ENCODE measurements at regions not wholly inside any gene's neighbourhood (a gene's known extent, or its start where the extent isn't known, plus 50 kb on each side); places are given as distances from the start of the nearest gene placed in this dataset.

DNA sequence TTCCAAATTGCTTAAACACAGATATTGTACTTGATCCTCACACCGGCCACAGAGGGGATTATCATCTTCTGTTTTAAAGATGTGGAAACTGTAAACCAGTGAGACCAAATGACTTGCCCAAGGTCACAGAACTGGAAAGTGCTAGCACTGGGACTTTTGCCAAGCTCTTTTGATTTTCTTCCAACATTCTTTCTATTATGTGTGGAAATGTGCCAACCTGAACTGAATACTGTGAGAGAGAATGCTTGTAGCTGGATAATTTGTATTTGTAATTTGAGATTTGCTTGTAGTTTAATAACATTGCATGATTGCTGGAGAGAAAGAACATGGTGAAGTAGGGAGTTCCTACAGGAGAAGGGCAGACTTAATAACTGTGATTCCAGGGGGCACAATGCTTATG is 977.9 kb upstream of the NUDT12 start:
- no TSS peak for BruUV-seq (replicated peaks)
- Mint-ChIP-seq H3K4me1 (ENCODE audit: low read depth, unreplicated experiment) (peaks cover 35% of the 10 kb centered on the region), H3K4me3 (ENCODE audit: low read depth, unreplicated experiment) (no peak overlapping the region), H3K27me3 (ENCODE audit: unreplicated experiment) (no peaks in the 10 kb centered on the region), H3K9me3 (ENCODE audit: low read depth, unreplicated experiment) (no peaks in the 10 kb centered on the region), H3K36me3 (ENCODE audit: insufficient read depth, unreplicated experiment) (no peaks in the 10 kb centered on the region), H3K27ac (ENCODE audit: unreplicated experiment) (no peak overlapping the region)
- TF ChIP-seq, protein P1, sequence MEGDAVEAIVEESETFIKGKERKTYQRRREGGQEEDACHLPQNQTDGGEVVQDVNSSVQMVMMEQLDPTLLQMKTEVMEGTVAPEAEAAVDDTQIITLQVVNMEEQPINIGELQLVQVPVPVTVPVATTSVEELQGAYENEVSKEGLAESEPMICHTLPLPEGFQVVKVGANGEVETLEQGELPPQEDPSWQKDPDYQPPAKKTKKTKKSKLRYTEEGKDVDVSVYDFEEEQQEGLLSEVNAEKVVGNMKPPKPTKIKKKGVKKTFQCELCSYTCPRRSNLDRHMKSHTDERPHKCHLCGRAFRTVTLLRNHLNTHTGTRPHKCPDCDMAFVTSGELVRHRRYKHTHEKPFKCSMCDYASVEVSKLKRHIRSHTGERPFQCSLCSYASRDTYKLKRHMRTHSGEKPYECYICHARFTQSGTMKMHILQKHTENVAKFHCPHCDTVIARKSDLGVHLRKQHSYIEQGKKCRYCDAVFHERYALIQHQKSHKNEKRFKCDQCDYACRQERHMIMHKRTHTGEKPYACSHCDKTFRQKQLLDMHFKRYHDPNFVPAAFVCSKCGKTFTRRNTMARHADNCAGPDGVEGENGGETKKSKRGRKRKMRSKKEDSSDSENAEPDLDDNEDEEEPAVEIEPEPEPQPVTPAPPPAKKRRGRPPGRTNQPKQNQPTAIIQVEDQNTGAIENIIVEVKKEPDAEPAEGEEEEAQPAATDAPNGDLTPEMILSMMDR (IDR thresholded peaks at IDR 0.05; ENCODE audit: unreplicated experiment) = no peak
- CTCF ChIA-PET = interaction anchor here (0.6 to 2.1 kb wide), 3 partner anchors 11 to 324 kb away, joined by 3 to 6 read pairs (median 4); no protein-coding TSS in a partner anchor
- peak; percentile 54 for DNase-seq
- intact Hi-C loops (cut with micrococcal nuclease; ENCODE audit: unreplicated experiment) = no loop called here

DNA sequence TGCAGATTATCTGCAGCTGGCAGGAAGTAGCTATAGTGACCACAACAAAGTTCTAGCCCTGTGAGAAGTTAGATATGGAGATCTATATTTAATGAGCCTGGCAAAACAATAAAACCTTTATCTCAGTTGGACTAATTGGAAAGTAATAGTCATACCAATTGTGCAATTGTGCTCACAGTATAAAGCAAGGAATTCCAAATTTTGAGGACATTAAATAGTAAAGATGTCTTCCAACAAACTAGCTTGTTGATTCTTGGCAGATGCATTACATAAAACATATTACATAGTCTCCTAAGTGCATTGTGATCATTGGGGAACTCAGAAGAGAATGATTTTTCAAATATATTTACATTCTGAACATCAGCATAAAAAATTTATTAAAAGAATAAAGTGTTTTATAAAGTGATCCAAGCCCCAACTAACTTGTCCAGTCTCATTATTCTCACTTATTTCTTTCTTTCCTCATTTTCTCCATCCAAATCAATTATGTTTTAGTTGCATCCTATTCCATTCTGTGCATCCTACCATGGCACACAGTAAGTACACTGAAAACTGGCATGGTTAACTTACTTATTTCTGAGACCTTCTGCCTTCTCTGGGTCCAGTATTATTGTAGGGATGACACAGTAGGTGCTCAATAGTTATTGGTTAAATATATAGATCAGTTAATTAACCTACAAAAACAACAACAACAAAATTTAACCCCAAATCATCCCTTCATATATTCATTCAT is 977.2 kb upstream of the NUDT12 start:
- TF ChIP-seq, protein P1 (IDR thresholded peaks at IDR 0.05; ENCODE audit: unreplicated experiment) = no peak
- peaks cover 35% of the 10 kb centered on the region for H3K4me1 Mint-ChIP-seq (ENCODE audit: low read depth, unreplicated experiment)
- DNase-seq = no peak
- no TSS peak for BruUV-seq (replicated peaks)
- no peak overlapping the region for H3K4me3 Mint-ChIP-seq (ENCODE audit: low read depth, unreplicated experiment)
- intact Hi-C loops (cut with micrococcal nuclease; ENCODE audit: unreplicated experiment) = no loop called here
- H3K27me3 Mint-ChIP-seq (ENCODE audit: unreplicated experiment) = no peaks in the 10 kb centered on the region
- CTCF ChIA-PET = interaction anchor here (0.6 to 2.1 kb wide), 3 partner anchors 10 to 323 kb away, joined by 3 to 6 read pairs (median 4); no protein-coding TSS in a partner anchor
- no peak overlapping the region for H3K27ac Mint-ChIP-seq (ENCODE audit: unreplicated experiment)
- H3K36me3 Mint-ChIP-seq (ENCODE audit: insufficient read depth, unreplicated experiment) = no peaks in the 10 kb centered on the region
- peaks cover 1% of the 10 kb centered on the region for H3K9me3 Mint-ChIP-seq (ENCODE audit: low read depth, unreplicated experiment)

DNA sequence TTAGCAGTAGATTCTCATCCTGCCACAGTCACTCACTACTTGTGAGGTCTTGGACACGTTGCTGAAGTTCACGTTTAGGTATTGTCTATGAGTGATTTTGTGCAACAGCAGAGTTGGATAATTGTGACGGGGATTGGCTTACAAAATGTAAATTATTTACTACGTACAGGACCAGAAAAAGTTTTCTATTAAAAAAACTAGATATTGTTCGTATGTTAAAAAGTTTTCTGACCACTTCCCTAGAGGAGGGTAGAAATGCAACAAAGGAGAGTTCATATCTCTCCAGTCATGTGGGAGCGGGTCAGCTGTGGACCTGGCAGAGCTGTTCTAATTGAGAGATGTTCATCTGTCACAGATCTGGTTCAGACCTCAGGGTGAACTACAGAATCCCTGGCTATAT is 976.1 kb upstream of the NUDT12 start:
- Mint-ChIP-seq H3K4me1 (ENCODE audit: low read depth, unreplicated experiment) (peaks cover 35% of the 10 kb centered on the region), H3K9me3 (ENCODE audit: low read depth, unreplicated experiment) (peaks cover 2% of the 10 kb centered on the region), H3K4me3 (ENCODE audit: low read depth, unreplicated experiment) (no peak overlapping the region), H3K36me3 (ENCODE audit: insufficient read depth, unreplicated experiment) (no peaks in the 10 kb centered on the region), H3K27me3 (ENCODE audit: unreplicated experiment) (no peaks in the 10 kb centered on the region), H3K27ac (ENCODE audit: unreplicated experiment) (no peak overlapping the region)
- TF ChIP-seq, protein P1 (IDR thresholded peaks at IDR 0.05; ENCODE audit: unreplicated experiment) = no peak
- CTCF ChIA-PET = no interaction called here
- intact Hi-C loops (cut with micrococcal nuclease; ENCODE audit: unreplicated experiment) = no loop called here
- no peak for DNase-seq
- no TSS peak for BruUV-seq (replicated peaks)

DNA sequence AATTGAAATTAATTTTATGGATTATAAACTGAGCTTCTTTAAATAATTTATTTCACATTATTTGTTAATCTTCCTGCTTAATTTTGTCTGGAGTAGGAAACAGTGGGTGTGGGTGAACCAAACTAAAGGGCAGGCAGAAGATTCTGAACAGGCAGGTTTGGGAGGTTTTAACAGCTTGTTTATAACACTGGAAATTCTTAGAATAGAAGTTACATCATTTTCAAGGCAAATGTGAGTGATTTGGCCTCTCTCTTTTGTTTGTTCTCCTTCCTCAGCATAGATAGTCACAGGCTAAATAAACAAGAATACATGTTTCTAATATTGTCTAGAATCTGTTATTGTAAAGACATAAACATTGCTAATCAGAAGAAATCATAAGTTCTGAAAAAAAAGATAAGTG is 970.9 kb upstream of the NUDT12 start:
- CTCF ChIA-PET = interaction anchor here (0.6 kb wide), 1 partner anchor 17 kb away, joined by 5 read pairs; no protein-coding TSS in a partner anchor
- Mint-ChIP-seq H3K4me3 (ENCODE audit: low read depth, unreplicated experiment) (no peak overlapping the region), H3K27me3 (ENCODE audit: unreplicated experiment) (no peaks in the 10 kb centered on the region), H3K27ac (ENCODE audit: unreplicated experiment) (no peak overlapping the region), H3K9me3 (ENCODE audit: low read depth, unreplicated experiment) (peaks cover 2% of the 10 kb centered on the region), H3K4me1 (ENCODE audit: low read depth, unreplicated experiment) (no peaks in the 10 kb centered on the region), H3K36me3 (ENCODE audit: insufficient read depth, unreplicated experiment) (no peaks in the 10 kb centered on the region)
- BruUV-seq (replicated peaks) = no TSS peak
- TF ChIP-seq, protein P1 (IDR thresholded peaks at IDR 0.05; ENCODE audit: unreplicated experiment) = no peak
- intact Hi-C loops (cut with micrococcal nuclease; ENCODE audit: unreplicated experiment) = no loop called here
- no peak for DNase-seq

Measured in Calu3 (cell line).